ENCODE measurements at regions not wholly inside any gene's neighbourhood (a gene's known extent, or its start where the extent isn't known, plus 50 kb on each side); places are given as distances from the start of the nearest gene placed in this dataset.

DNA sequence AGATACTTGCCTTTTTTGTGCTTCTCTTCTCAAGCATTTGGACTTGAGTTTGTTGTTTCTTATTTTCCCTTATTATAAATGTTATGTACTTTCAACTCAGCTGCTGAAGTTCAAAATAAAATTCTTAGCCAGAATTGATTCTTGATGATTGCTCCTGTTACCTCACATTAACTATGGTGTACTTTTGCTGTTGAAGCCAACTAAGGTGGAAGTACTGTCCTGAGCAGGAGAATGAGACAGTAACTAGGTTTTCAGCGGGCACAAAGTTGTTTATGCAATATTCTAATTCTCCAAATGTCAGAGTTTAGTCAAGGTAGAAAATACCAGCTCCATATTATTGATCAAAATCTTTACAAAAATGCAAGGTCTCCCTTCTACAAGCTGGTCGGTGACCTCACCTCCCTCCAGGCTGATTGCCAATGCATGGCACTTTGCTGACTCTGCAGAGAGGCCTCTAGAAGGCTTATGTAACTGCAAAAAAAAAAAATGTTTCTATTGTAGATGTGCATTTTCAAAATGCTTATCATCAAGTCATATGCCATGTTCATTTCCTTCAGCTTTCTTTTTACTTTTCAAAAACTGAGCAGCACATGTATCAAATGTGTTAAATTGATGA, 1783.5 kb upstream of the WWC1 start:
- no peak for TF ChIP-seq CTCF (IDR thresholded peaks at IDR 0.05)
- TF ChIP-seq EZH2 (IDR thresholded peaks at IDR 0.05; ENCODE audit: borderline replicate concordance, insufficient read depth, low read depth, low read length, poor library complexity, severe bottlenecking) = no peak
